ENCODE measurements at regions not wholly inside any gene's neighbourhood (a gene's known extent, or its start where the extent isn't known, plus 50 kb on each side); places are given as distances from the start of the nearest gene placed in this dataset.
"Not testable (repeated sequence)": the region's sequence is repeated elsewhere in the genome, so short reads cannot be mapped to it uniquely, and the experiment has no call there.

DNA sequence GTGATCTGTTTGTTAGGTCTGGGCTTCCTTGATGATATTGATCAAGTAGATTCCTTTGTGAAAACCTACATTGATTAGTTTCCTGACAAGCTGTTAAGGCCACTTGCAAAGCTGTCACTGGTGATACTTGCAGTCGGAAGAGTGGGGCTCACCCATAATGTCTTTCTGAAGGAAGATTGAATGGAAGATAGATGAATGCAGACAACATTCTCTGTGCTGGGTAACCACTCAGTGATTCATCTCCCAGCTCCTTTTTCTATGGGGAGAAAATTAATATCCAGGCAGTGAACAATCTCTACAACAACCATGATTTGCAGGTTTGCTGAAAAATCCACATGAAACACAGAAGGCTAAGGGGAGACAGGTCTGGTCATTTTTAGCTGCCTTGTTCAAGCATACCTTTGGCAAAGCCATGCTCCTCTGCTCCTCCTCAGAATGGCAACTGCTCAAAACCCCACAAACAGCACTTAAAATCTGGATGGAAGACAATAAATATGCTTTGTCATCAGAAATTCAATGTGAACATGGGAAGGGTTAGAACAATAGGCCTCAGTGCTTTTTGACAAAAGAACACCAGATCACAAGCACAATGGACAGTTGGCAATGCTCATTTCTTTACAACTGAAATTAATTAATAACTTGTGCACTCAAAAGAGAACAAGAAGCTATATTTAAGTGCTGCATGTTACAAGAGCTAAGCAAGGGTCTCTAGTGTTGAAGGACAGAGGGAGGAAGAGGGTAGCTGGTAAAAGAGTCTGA, 495.4 kb downstream of the TOX3 start:
- no peak for DNase-seq (ENCODE audit: low read depth)

DNA sequence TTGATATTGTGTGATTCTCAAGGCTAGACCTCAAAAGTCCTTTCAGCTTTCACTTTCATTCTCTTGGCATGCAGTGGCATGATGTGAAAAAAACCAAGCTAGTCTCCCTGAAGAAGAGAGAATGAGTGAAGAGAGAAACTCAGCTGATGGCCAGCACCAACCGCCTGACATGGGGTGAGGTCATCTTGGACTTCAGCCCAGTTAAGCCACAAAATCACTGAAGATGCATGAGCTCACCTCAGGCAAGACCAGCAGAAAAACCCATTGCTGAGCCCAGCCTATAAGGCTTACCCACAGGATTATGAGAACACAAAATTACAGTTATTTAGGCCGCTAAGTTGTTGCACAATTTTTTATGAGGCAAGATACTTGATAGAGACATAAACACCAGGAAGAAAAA, 496.5 kb downstream of the TOX3 start:
- no peak for DNase-seq (ENCODE audit: low read depth)

DNA sequence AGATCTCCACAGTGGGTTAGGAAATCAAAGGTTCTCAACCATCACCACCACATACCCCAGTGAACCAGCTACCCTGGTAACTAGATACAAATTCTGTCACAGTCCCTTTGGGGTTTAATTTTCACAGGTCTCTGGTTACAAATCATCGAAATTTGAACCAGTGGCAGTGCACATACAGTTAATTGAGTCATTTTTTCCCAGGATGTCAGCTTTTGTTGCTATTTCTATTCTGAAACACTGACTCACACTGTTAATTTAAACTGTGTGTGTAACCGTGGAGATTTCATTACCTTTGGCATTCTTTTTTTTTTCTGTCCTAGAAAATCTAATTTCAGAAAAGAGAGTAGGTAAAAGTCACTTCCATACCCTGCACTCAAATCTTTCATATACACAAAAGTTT, 511.5 kb downstream of the TOX3 start:
- DNase-seq (ENCODE audit: low read depth): no peak

DNA sequence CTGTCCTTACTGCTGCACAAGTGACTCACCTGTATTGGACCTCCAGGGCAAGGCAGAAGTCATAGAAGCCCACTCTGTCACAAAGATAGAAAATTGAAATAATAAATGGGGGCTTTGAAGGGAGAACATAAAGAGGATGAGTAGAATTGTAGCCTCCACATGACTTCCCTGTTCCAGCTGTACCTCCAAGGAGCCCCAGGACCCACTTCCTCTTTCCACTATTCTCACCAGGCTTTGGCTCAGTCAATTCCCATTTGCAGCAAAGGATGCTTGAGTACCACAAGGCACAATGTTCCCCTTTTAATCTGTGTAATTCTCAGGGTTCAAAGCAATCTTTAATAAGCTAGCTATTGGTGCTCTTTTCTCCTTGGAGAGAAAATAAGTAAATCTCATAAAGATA, 512.1 kb downstream of the TOX3 start:
- DNase-seq (ENCODE audit: low read depth): no peak

DNA sequence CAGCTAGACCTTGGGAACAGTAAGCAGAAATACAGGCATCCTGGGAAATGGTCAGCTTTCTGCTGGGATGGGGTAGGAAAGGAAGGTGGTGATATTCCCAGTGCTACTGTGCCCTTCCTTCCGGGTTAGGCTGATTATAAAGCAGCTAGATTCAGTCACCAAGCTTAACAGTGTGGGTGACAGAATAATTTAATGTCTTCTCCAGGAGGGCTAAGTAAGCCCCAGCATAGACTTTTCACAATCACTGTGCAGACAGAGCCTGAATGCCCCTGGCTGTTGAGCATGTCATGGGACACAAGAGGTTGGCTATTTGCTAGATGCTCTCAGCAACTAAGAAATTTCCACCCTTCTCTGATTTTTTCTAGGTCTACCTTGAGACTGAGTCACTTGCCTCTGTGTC, 513.0 kb downstream of the TOX3 start:
- no peak for DNase-seq (ENCODE audit: low read depth)

DNA sequence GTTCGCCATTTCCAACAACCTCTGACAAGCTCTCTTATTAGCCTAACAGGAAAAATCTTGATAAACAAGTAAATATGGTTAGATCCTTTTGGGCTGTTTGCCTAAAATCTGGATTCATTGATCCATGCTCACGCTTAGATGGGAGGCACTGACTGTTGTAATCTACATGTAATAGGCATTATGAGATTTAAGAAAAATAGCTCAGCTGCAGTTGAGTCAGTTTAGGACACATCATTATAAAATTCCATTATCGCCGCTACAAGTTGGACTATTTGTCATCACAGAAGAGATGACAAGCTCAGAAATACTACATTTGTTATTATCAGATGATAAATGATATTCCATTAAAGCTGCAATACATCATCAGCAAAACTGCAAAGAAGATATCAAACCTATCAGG, 524.0 kb downstream of the TOX3 start:
- DNase-seq (ENCODE audit: low read depth): no peak

DNA sequence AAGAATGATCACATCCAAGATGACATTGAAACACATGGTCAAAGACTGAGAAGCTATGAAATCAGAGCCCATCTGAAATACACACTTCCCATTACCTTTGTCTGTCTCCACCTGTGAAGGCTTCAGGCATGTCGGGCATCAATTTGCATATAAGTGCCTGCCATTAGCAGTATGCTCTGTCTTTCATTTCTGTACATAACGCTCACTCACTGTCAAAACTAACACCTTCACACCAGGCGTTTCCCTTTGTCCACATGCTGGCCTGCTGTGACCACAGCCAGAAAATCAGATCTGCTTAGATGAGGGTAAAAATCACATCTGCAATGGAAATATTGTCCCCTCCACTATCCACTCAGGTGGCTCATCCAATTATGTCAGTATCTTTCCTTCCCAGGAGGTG, 524.8 kb downstream of the TOX3 start:
- DNase-seq (ENCODE audit: low read depth): no peak

DNA sequence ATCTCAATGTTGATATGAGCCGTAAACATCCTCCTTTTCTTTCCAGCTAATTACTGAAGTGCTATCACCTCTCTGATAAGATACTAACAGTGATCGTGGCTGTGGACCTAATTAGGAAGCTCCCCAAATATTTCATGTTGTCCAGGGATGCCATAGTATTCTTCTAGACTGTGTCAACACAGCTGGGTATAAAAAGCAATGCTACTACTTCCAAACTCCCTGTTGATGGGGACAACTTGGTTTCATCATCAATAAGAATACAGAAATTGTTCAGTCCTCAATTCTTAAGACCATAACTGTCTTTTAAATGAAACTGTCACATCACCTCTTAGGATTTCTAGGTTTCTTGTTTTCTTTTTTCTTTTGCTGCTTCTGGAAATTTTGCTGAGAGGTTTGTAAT, 530.6 kb downstream of the TOX3 start:
- no peak for DNase-seq (ENCODE audit: low read depth)

DNA sequence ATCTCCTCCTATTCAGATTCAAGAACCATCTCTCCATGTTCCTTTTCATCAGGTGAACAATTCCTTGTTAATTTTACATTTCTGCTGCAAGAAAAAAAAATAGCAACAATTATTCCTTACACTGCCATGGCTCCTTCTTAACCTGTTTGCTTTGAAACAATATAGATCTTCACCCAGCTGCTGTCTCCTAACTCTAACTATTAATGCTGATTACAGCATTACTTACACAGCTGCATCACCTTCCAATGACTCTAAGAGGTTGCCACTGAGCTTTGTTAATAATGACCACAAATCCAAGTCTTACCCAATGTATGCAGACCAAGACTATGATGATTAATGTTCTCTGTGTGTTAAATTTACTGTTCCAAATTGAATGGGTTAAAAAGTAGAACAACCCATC, 541.4 kb downstream of the TOX3 start:
- DNase-seq (ENCODE audit: low read depth): no peak

DNA sequence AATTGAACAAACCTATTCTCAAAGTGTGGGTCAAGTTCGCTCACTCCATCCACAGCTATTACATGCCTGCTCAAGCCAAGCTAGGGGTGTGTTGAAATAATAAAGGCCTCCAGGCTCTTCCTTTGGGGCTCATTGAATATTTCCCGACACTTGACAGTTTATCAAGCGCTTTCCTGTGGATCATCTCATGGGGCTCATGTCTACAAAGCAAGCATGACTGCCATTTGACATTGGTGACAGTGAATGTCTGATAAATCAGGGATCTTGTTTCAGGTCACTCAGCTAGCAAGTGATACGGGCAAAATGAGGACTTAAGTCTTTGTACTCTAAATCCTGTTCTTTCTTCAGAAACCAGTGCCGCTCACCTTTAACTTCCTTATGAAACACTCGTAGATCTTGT, 542.6 kb downstream of the TOX3 start:
- DNase-seq (ENCODE audit: low read depth): no peak

DNA sequence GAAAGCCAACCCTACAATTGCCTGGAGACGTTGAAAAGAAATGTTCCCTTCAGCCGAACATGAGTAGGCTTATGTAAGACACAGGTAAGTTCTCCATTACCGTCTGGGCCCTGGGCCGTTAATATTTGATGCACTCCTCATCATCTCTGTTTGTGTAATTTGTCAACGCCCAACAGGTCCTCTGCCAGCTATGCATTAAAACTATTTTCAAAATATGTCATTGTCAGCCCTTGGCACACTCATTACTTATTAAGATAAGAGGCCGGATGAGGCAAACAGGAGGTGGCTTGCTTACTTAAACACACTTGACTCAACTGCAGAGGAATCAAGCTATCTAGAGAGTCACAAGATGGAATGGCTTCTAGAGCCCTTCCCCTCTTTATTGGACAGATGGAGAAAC, 544.9 kb downstream of the TOX3 start:
- no peak for DNase-seq (ENCODE audit: low read depth)

DNA sequence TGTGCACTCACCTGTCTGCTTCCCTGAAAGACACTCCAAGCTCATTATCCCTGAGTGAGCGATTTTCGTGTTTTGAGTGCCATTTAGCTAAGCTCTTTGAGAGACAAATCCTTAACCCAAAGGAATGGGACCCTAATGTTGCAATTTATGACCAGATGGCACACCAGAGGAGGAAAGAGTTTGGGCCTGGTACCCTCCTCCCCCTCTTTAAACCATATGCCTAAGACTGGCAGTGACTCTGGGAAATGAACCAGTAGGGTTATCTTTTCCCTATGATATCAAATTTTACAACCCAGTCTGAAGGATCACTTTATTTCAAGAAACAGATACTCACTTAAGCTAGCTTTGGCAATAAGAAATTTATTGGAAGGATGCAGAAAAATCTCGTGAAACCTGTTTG, 550.4 kb downstream of the TOX3 start:
- no peak for DNase-seq (ENCODE audit: low read depth)

DNA sequence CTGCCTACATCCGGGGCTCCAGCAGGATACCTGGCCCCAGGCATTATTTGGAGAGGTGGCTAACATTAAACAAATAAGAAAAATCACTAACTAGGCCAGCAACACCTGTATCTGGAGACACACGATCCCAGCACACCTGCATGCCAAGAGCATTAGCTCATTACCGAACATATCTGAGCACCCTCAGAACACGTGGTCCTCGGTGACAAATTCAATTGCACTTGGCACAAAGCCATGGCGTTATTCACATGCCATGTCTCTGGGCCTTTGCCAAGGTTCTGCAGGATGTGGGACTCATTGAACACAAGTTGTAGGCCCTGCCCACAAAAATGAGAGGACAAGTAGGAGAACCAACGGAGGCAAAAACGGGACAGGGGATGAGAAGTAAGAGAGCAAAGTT, 552.3 kb downstream of the TOX3 start:
- DNase-seq (ENCODE audit: low read depth): no peak

DNA sequence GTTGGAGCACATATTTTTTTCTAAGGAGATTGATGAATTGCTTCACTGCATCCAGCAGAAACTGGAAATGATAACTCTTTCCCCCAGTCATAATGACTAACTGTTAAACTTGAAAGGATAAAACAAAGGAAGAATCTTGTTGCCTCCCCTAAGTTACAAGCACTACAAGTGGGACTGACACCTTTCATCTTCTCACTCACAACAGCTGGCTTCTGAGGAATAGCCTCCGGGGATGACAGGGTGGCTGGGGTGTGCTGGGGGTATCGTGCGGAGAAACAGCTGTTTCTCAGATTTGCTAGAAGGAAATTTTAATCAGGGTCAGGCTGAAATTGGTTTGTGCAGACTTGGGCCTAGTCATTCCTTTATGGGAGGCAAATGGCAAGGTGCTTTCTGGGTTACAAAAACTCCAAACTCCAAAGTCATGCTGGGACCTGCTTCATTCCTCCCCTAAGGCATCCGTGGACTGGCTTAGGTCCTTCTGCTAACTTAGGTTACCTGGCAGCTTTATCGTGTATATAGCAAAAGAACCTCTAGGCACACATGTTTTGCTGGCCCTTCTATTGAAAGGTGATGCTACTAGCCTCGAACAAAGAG, 557.2 kb downstream of the TOX3 start:
- no peak for DNase-seq (ENCODE audit: low read depth)

DNA sequence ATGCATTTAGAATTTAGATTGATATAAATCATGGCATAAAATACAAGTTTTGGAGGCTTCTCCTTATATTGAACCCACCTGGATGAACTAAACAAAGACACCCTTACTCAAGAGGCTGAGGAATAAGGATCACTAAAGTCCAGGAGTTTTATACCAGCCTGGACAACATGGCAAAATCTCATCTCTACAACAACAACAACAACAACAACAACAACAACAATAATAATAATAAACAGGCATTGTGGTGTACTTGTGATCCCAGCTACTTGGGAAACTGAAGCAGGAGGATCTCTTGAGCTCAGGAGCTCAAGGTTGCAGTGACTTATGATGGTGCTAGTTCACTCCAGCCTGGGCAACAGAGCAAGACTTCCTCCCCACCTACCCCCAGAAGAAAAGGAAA, 558.0 kb downstream of the TOX3 start:
- DNase-seq (ENCODE audit: low read depth): no peak

DNA sequence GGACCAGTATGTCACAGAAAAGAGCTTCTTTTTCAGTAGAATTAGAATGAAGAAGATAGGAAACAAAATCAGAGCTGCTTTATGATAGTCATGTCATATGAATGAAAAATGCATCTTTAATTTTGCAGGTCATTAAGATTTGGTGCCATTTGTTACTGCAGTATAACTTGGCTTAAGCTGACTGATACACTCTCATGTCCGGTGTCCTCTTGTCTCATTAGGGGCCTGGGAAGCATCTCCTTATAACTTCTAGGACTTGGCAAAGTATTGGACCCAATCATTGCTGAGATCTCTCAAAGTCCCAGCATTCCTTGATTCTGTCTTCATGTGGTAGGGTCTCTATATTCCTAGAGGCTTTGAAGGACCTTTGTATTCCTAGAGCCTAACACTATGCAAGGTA, 559.4 kb downstream of the TOX3 start:
- no peak for DNase-seq (ENCODE audit: low read depth)

DNA sequence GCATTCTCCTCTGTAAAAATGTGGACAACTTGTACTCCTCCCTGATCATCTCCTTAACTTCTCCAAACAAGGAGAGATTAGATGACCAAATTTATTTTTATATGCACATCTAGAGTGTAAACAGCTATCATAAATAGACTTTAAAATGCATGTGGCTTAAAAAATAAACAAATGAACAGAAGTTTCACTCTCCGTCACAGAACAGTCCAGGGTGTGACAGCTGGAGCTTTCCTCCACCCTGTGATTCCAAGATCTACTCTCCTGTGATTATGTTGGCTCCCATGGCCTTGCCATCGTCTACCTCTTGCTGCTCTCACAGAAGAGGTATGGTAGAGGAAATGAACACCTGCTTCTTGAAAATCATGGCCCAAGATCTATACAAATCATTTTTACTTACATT, 560.2 kb downstream of the TOX3 start:
- no peak for DNase-seq (ENCODE audit: low read depth)

DNA sequence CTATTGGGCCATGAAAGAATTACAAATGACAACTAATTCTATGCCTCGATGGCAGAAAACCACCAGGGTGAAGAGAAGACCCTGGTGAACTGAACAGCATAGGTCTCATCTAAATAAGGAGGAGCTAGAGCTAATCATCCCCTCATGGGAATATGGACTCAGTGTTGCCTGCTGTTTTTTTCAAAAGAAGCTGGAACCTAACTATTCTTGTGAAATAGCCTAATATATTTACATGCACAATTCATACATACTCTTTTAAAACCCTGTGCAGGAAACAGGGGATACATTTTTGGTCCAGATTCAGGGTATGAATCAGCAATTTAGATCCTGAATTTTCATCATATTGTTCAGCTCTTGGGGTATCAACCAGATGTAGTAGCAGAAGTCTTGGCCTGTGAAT, 560.6 kb downstream of the TOX3 start:
- no peak for DNase-seq (ENCODE audit: low read depth)

DNA sequence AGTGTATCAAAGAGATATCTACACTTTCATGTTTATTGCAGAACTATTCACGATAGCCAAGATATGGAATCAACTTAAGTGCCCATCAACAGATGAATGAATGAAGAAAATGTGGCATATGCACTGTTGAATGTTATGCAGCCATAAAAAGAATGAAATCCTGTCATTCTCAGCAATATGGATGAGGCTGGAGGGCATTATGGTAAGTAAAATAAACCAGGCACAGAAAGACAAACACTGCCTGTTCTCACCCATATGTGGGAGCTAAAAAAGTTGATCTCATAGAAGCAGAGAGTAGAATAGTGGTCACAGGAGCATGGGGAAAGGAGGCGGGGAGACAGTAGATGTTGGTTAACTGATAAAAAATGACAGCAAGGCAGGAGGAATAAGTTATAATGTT, 561.8 kb downstream of the TOX3 start:
- DNase-seq (ENCODE audit: low read depth): no peak

DNA sequence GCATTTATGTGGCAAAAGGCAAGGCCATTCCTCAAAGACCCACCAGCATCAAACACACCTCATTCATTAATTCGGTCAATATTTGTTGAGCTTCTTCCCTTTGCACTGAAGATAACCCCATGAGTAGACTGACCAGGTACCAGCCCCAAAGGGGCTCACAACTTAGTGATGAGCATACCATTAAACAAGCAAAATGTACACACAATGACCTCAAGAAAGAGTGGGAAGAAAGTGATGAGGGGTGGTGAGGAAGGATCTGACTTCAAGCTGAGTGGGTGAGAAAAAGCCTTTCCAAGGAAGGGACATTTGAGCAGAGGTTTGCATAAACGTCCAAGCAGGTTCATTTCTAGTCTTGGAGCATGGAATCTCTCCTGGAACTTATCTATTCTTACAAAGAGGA, 562.5 kb downstream of the TOX3 start:
- no peak for DNase-seq (ENCODE audit: low read depth)

DNA sequence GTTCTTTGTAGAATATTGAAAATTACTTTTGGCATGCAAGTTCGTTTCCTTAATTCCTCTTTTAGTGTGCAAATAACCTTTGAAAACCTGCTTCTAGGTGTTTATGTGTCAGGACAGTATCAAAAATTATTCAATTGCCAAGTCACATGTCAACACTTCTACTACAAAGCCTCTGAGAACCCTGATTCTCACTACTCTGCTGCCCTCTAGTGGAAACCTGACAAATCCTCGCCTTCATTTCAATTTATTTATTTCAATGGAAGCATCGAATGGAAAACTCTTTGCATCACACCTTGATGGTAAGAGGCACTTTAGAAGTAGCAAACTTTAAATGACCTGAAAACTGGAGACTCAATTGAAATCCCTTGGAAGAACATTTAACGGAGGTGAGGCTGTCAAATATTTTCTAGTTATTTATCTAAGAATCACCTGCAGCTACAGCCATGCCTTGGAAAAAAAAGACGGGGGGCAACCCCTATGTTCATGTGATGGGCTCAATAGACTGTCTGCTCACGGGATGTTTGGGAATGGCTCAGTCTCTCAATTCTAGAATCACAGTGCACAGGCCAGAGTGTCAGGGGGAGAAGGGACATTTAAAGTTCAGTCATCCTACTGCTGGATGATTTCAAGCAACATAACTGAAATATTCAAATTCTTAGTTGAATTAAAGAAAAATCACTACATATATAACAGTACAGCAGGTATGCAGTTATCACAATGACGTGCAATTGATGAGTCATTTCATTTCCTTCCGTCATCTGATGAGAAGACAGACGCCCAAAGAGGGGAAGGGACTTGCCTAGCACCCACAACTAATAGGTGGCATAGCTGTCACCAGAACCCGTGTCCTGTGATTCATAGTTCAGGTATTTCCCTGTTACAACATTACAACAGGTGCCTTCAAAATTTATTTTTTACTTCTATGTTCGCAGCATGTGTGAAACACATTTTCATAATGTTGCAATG, 563.9 kb downstream of the TOX3 start:
- no peak for DNase-seq (ENCODE audit: low read depth)

DNA sequence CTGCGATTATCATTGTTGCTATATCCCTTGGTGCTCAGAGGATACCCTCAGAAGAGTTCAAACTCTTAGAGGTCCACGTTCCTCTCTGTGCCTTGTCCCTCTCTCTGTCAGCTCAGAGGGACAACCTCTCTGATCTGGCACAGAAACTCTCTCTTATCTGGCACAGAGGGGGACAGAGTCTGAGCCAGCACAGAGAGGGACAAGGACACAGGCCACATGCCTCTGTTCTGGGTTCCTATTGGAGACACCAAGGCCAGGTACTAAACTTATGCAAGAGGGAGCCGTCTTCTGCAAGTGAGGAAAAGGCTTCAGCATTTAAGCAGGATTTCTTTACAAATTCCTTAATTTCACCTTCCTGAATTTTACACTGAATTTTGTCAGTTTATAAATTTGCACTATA, 565.2 kb downstream of the TOX3 start:
- no peak for DNase-seq (ENCODE audit: low read depth)

DNA sequence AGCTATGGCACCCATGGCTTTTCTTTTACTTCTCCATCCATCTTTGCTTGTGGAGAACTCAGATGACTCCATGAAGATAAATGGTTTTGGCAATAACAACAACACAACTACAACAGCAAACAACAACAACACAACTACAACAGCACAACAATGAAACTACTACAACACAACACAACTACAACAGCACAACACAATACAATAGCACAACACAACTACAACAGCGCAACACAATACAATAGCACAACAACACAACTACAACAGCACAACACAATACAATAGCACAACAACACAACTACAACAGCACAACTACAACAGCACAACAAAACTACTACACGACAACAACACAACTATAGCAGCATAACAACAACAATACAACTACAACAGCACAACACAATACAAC, 569.4 kb downstream of the TOX3 start:
- not testable (repeated sequence) for DNase-seq (ENCODE audit: low read depth)

All from stimulated activated CD8-positive, alpha-beta memory T cell treated with anti-CD3 and anti-CD28 coated beads, Interleukin-12 subunit alpha, Interleukin-12 subunit beta, amount 100 ng/mL, for 1 hour (primary cell).